ENCODE measurements at regions not wholly inside any gene's neighbourhood (a gene's known extent, or its start where the extent isn't known, plus 50 kb on each side); places are given as distances from the start of the nearest gene placed in this dataset.
A peak's percentile ranks its signal among the peaks of the same experiment; 100 is the strongest.

- intact Hi-C loops (cut with DNase I): no loop called here
- H3K27me3 ChIP-seq: no peaks in the 10 kb centered on the region
- H3K36me3 ChIP-seq: no peaks in the 10 kb centered on the region
- DNase-seq (no peak), ATAC-seq (no peak)
- peak overlapping the region in 1 of 12 donors; percentile 78 for H3K27ac ChIP-seq
- no peak for TF ChIP-seq POLR2A (IDR thresholded peaks at IDR 0.05)
- no peak for TF ChIP-seq CTCF (IDR thresholded peaks at IDR 0.05)
- WGBS, 4 donors: 93 to 96% (median 95%) methylated on average over 5 of the region's 5 CpGs
- no peaks in the 10 kb centered on the region for H3K4me1 ChIP-seq
- no peak overlapping the region for H3K4me3 ChIP-seq
- no peaks in the 10 kb centered on the region for H3K9me3 ChIP-seq
Observed at GRCh38 chr22:23512348-23512705, 67.8 kb downstream of the IGLL1 start.

DNA sequence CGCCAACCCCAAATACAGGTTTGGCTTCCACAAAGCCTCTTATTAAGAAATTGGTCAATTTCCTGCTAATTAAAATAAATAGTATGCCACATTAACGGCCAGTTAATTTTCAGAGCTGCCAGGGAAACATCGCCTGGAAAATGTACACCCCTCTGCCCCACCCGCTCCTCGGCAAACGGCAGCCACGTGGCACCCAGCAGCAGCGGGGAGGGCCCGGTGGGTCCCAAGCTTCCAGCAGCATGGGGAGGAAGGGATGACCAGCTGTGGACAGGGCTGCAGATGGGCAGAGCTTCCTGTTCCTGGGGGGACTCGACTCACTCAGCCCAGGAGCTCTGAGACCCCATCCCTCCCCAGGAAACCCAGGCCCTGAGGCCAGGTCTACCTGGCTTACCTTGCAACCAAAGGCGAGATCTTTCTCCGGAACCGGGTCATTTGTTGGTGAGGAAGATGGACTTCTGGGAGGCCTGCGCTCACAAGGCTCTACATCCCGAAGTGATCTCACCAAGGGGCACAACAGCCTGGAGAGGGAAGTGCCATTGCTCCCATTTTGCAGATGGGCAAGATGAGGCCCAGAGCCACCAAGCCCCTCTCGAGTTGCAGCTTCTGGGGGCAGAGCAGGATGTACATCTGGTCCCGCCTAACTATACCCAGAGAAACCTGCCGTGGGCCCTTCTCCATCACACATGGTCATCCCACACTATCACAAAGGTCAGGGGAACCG is 68.3 kb downstream of the IGLL1 start:
- TF ChIP-seq CTCF (IDR thresholded peaks at IDR 0.05): no peak
- no peak for TF ChIP-seq POLR2A (IDR thresholded peaks at IDR 0.05)
- no peaks in the 10 kb centered on the region for H3K4me1 ChIP-seq

DNA sequence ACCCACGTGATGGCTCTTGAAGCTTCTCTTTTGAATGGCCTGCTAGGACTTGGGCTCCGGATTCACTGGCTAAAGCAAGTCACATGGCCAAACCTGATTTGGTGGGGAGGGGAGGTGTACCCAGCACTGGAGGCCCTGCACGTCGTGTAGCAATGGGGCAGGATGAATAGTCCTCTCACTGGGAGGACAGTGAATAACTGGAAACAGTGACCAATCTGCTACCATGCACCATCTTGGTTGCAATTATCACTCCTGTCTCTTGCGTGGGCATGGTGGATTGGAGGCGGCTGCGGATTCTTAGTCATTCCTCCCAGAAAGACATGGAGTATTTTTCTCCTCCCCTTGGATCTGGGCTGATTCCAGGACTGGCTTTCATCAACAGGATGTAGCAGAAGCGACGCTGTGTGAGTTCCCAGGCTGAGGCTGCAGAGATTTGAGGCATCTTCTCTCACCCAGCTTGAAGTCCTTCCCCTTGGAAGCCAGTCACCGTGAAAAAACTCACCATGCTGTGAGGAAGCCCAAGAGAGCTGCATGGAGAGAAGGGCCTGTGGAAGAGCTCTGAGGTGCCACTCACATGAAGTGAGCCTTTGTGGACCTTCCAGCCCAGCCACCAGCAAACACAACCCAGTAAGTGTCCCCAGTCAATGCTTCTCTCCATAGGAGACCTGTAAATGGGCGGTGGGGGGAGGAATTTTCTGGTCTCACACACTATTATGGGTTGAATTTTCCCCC is 70.4 kb downstream of the IGLL1 start:
- Histone ChIP-seq H3K27ac (no peak overlapping the region), H3K4me1 (peaks cover 0 to 3% (median 0%) of the 10 kb centered on the region in 12 donors), H3K4me3 (no peak overlapping the region), H3K27me3 (no peaks in the 10 kb centered on the region), H3K9me3 (no peaks in the 10 kb centered on the region), H3K36me3 (no peaks in the 10 kb centered on the region)
- WGBS, 4 donors: 35 to 45% (median 41%) methylated on average over 11 of the region's 11 CpGs
- ATAC-seq: peak in 2 of 4 donors; percentile 16 to 28
- TF ChIP-seq CTCF (IDR thresholded peaks at IDR 0.05) (no peak), POLR2A (IDR thresholded peaks at IDR 0.05) (no peak)
- intact Hi-C loops (cut with DNase I): no loop called here
- peak in 1 of 5 donors; percentile 29 for DNase-seq

More for the DNA sequence above, 68.3 kb downstream of the IGLL1 start:
- no peaks in the 10 kb centered on the region for H3K27me3 ChIP-seq
- intact Hi-C loops (cut with DNase I): no loop called here
- WGBS, 4 donors: 60 to 76% (median 67%) methylated on average over 5 to 19 of the region's 19 CpGs
- DNase-seq (no peak), ATAC-seq (no peak)
- no peaks in the 10 kb centered on the region for H3K9me3 ChIP-seq
- H3K27ac ChIP-seq: peak overlapping the region in 1 of 12 donors; percentile 78
- no peak overlapping the region for H3K4me3 ChIP-seq
- no peaks in the 10 kb centered on the region for H3K36me3 ChIP-seq

DNA sequence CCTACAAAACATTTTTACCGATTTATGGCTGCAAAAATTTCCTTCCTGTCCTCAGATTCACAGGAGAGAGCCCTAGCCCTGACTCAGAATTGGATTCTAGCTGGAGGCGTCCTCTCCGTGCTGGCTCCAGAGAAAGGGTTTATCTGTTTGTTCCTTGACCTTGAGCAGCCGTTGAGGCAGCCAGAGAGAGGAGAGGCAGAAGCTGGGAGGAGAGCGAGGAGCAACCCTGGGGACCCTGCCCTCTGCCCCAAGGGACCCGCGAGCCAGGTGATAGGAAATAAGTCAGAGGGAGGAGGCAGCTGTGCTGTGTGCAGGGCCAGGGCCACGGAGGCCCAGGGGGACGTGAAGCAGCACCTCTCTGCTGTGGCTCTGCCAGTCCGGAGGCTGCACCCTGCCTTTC is 75.6 kb downstream of the IGLL1 start:
- H3K4me3 ChIP-seq: no peak overlapping the region
- DNase-seq (peak in 1 of 5 donors; percentile 33), ATAC-seq (peak in 2 of 4 donors; percentile 20 to 23)
- H3K36me3 ChIP-seq: no peaks in the 10 kb centered on the region
- TF ChIP-seq CTCF (IDR thresholded peaks at IDR 0.05) (no peak), POLR2A (IDR thresholded peaks at IDR 0.05) (no peak)
- intact Hi-C loops (cut with DNase I): no loop called here
- WGBS, 4 donors: 11 to 43% (median 29%) methylated on average over 10 of the region's 10 CpGs
- H3K27ac ChIP-seq: no peak overlapping the region
- H3K4me1 ChIP-seq: peaks cover 0 to 12% (median 0%) of the 10 kb centered on the region in 12 donors
- no peaks in the 10 kb centered on the region for H3K9me3 ChIP-seq
- H3K27me3 ChIP-seq: no peaks in the 10 kb centered on the region

Measured in heart left ventricle (tissue), 16 donors.